ENCODE measurements at regions not wholly inside any gene's neighbourhood (a gene's known extent, or its start where the extent isn't known, plus 50 kb on each side); places are given as distances from the start of the nearest gene placed in this dataset.

DNA sequence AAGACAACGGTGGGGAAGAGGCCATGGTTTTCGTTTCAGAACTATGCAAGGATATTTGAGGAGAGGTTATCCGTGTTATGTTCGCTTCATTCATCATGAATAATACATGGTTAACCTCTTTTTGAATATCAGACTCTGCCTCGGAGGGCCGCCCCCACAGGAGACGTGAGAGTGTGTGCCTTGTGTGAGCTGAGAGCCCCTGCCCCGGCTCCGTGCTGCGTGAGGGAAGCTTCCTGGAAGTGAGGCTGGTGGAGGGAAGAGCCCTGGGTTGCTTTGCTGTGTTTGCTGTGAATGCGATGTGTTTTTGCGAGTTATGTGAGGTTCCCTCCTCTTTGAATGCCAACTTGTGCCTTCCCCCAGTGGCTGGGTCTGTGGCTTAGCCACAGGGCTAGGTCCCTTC lies 146.0 kb upstream of the RTL1 start:
- no peak overlapping the region for H3K4me3 ChIP-seq
- H3K9me3 ChIP-seq: no peaks in the 10 kb centered on the region
- no peaks in the 10 kb centered on the region for H3K27me3 ChIP-seq (ENCODE audit: low read depth)
- no peaks in the 10 kb centered on the region for H3K36me3 ChIP-seq (replicated peaks)
- DNase-seq (ENCODE audit: low spot score in 2 of 2): no peak
- no peaks in the 10 kb centered on the region for H3K4me1 ChIP-seq
- in situ Hi-C loops (cut with MboI; ENCODE audit: low sequenced_read_pairs): no loop called here

DNA sequence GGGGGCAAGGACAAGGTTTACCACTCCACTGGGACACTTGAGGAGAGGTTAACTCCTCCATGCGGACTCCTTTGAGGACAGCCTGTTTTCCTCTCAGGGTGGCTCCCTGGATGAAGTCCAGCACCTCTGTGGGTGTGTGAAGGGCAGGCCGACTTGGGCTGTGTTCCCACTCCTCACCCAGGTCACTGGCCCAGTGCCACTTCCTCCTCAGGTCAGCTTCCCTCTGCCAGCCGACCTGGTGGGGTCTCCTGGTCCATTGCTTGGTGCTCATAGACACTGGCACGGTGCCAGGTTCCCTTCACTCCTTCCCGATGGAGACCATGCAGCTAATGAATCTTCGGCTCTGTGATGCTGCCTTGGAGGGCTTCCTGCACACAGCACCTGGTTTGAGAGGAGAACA lies 146.4 kb upstream of the RTL1 start:
- H3K27me3 ChIP-seq (ENCODE audit: low read depth): no peaks in the 10 kb centered on the region
- H3K4me1 ChIP-seq: no peaks in the 10 kb centered on the region
- H3K36me3 ChIP-seq (replicated peaks): no peaks in the 10 kb centered on the region
- H3K9me3 ChIP-seq: no peaks in the 10 kb centered on the region
- in situ Hi-C loops (cut with MboI; ENCODE audit: low sequenced_read_pairs): no loop called here
- DNase-seq (ENCODE audit: low spot score in 2 of 2): no peak
- H3K4me3 ChIP-seq: no peak overlapping the region

- in situ Hi-C loops (cut with MboI; ENCODE audit: low sequenced_read_pairs): no loop called here
- no peaks in the 10 kb centered on the region for H3K27me3 ChIP-seq (ENCODE audit: low read depth)
- H3K9me3 ChIP-seq: no peaks in the 10 kb centered on the region
- no peaks in the 10 kb centered on the region for H3K36me3 ChIP-seq (replicated peaks)
- no peak overlapping the region for H3K4me3 ChIP-seq
- no peaks in the 10 kb centered on the region for H3K4me1 ChIP-seq
- DNase-seq (ENCODE audit: low spot score in 2 of 2): no peak
Measured at GRCh38 chr14:101050901-101051490, 147.5 kb upstream of the RTL1 start.

DNA sequence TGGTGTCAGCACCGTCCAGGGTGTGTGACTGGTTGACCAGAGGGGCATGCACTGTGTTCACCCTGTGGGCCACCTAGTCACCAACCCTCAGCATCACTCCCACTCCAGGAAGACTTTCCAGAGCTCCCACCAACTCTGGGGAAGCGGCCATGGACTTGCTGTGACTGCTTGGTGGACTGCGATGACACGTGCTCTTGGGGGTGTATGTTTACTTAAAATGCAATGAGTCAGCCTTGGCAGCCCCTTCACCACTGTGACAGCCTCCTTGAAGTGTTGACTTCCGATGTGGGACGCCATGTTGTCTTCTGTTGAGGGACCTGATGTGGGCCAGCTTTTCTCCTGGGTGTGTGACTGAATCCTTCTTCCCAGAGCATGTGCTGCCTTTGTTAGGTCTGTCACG lies 151.1 kb upstream of the RTL1 start:
- in situ Hi-C loops (cut with MboI; ENCODE audit: low sequenced_read_pairs): no loop called here

GRCh38 chr14:101055106-101055662 lies 151.7 kb upstream of the RTL1 start:
- Histone ChIP-seq H3K27me3 (ENCODE audit: low read depth) (no peaks in the 10 kb centered on the region), H3K36me3 (replicated peaks) (no peaks in the 10 kb centered on the region), H3K9me3 (no peaks in the 10 kb centered on the region; the same call in 1 of the 2 replicates), H3K4me1 (no peaks in the 10 kb centered on the region), H3K4me3 (no peak overlapping the region)
- DNase-seq (ENCODE audit: low spot score in 2 of 2): no peak
- in situ Hi-C loops (cut with MboI; ENCODE audit: low sequenced_read_pairs): no loop called here

More for the DNA sequence above, 151.1 kb upstream of the RTL1 start:
- Histone ChIP-seq H3K4me1 (no peaks in the 10 kb centered on the region), H3K9me3 (no peaks in the 10 kb centered on the region; the same call in 1 of the 2 replicates), H3K4me3 (no peak overlapping the region), H3K36me3 (replicated peaks) (no peaks in the 10 kb centered on the region), H3K27me3 (ENCODE audit: low read depth) (no peaks in the 10 kb centered on the region)
- no peak for DNase-seq (ENCODE audit: low spot score in 2 of 2)

- no peak for DNase-seq (ENCODE audit: low spot score in 2 of 2)
- no peaks in the 10 kb centered on the region; the same call in 1 of the 2 replicates for H3K9me3 ChIP-seq
- H3K27me3 ChIP-seq (ENCODE audit: low read depth): no peaks in the 10 kb centered on the region
- no peaks in the 10 kb centered on the region for H3K4me1 ChIP-seq
- no peaks in the 10 kb centered on the region for H3K36me3 ChIP-seq (replicated peaks)
- H3K4me3 ChIP-seq: no peak overlapping the region
- in situ Hi-C loops (cut with MboI; ENCODE audit: low sequenced_read_pairs): no loop called here
Measured at GRCh38 chr14:101055776-101056374, 152.4 kb upstream of the RTL1 start.

DNA sequence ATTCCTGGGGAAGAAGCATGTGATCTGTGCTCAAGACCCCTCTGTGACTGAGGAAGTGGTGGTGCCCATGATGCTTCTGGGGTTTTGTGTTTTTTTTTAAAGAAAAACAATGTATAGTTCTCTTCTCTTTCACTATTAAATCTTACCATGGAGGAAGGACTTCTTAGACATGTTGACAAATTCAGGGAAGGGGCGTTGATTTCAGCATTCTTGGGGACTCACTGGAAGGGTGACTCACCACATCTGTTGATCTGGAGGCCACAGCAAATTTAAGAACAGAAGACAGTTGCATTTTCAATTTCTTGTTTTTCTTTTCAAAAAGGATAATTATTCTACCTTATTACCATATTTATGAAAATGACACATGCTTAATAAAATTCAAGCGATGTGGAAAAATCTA lies 152.9 kb upstream of the RTL1 start:
- DNase-seq (ENCODE audit: low spot score in 2 of 2): no peak
- H3K27me3 ChIP-seq (ENCODE audit: low read depth): no peaks in the 10 kb centered on the region
- no peaks in the 10 kb centered on the region; the same call in 1 of the 2 replicates for H3K9me3 ChIP-seq
- in situ Hi-C loops (cut with MboI; ENCODE audit: low sequenced_read_pairs): no loop called here
- H3K36me3 ChIP-seq (replicated peaks): no peaks in the 10 kb centered on the region
- H3K4me1 ChIP-seq: no peaks in the 10 kb centered on the region
- no peak overlapping the region for H3K4me3 ChIP-seq

DNA sequence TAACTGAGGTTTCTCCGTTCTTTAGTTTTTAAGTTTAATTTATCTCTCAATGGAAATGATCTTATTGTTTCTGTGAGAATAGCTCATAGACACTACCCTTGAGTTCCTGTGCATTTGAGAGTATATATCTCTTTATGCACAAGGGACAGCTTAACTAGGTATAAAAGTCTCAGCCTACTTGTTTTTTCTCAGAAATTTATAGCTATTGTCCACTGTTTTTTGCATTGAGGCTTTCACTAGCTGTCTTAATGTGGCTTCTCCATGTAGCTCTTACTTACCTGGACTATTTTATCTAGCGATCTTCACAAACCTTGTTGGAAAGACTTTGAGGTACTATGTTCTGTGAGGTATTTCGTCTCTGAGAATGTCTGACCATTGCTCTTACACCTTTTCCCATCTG lies 153.9 kb upstream of the RTL1 start:
- no peaks in the 10 kb centered on the region for H3K36me3 ChIP-seq (replicated peaks)
- in situ Hi-C loops (cut with MboI; ENCODE audit: low sequenced_read_pairs): no loop called here
- H3K27me3 ChIP-seq (ENCODE audit: low read depth): no peaks in the 10 kb centered on the region

DNA sequence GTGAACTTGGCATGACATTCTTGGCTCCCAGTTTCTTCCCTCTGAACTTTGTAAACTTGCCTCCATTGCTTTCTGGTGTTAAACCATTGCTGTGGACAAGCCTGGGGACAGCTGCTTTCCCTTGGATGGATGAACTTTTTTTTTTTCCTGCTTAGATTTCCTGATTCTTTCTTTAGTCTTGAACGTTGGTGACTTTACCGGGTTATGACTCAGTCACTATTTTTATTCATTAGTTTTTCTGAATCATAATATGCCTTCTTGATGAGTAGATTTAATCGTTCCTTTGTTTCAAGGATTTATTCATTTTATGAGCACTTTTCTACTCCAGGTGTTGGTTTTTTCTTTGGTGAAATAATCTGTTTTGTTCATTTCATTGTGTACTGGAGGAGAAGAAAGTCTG lies 155.0 kb upstream of the RTL1 start:
- H3K4me1 ChIP-seq: no peaks in the 10 kb centered on the region
- H3K9me3 ChIP-seq: no peaks in the 10 kb centered on the region; the same call in 1 of the 2 replicates
- H3K27me3 ChIP-seq (ENCODE audit: low read depth): no peaks in the 10 kb centered on the region
- H3K36me3 ChIP-seq (replicated peaks): no peaks in the 10 kb centered on the region
- no peak for DNase-seq (ENCODE audit: low spot score in 2 of 2)
- in situ Hi-C loops (cut with MboI; ENCODE audit: low sequenced_read_pairs): no loop called here
- no peak overlapping the region for H3K4me3 ChIP-seq

More for the DNA sequence above, 153.9 kb upstream of the RTL1 start:
- Histone ChIP-seq H3K4me1 (no peaks in the 10 kb centered on the region), H3K9me3 (no peaks in the 10 kb centered on the region; the same call in 1 of the 2 replicates), H3K4me3 (no peak overlapping the region)
- no peak for DNase-seq (ENCODE audit: low spot score in 2 of 2)

DNA sequence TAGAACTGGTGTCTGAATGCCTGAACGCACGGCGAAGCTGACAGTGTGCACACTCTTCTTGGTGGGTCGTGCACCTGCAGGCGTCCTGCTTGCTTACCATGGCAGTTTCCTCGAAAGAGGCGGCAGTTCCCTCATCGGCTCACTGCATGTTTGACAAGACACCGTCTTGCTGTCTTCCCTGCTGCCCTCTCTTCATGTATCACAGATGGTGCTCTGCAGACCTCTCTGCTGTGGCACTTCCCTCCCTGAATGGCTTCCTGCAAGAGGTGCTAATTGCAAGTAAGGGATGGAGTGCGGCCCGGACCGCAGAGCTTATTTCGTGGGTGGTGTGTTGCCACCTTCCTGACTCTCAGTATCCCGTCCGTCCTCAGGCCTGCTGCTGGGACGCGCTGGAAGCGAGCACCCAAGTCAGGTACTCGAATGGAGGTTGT lies 156.7 kb upstream of the RTL1 start:
- H3K4me3 ChIP-seq: no peak overlapping the region
- in situ Hi-C loops (cut with MboI; ENCODE audit: low sequenced_read_pairs): no loop called here
- no peaks in the 10 kb centered on the region; the same call in 1 of the 2 replicates for H3K9me3 ChIP-seq
- no peak for DNase-seq (ENCODE audit: low spot score in 2 of 2)
- no peaks in the 10 kb centered on the region for H3K27me3 ChIP-seq (ENCODE audit: low read depth)
- no peaks in the 10 kb centered on the region for H3K4me1 ChIP-seq
- H3K36me3 ChIP-seq (replicated peaks): no peaks in the 10 kb centered on the region

- Histone ChIP-seq H3K36me3 (replicated peaks) (no peaks in the 10 kb centered on the region), H3K4me3 (no peak overlapping the region), H3K9me3 (no peaks in the 10 kb centered on the region; the same call in 1 of the 2 replicates), H3K27me3 (ENCODE audit: low read depth) (no peaks in the 10 kb centered on the region), H3K4me1 (no peaks in the 10 kb centered on the region)
- in situ Hi-C loops (cut with MboI; ENCODE audit: low sequenced_read_pairs): no loop called here
- no peak for DNase-seq (ENCODE audit: low spot score in 2 of 2)
Measured at GRCh38 chr14:101061411-101062064, 158.0 kb upstream of the RTL1 start.

GRCh38 chr14:101062065-101062450 lies 158.5 kb upstream of the RTL1 start:
- no peak overlapping the region for H3K4me3 ChIP-seq
- DNase-seq (ENCODE audit: low spot score in 2 of 2): no peak
- no peaks in the 10 kb centered on the region; the same call in 1 of the 2 replicates for H3K9me3 ChIP-seq
- in situ Hi-C loops (cut with MboI; ENCODE audit: low sequenced_read_pairs): no loop called here
- no peaks in the 10 kb centered on the region for H3K36me3 ChIP-seq (replicated peaks)
- H3K27me3 ChIP-seq (ENCODE audit: low read depth): no peaks in the 10 kb centered on the region
- no peaks in the 10 kb centered on the region for H3K4me1 ChIP-seq

- H3K4me1 ChIP-seq: no peaks in the 10 kb centered on the region
- in situ Hi-C loops (cut with MboI; ENCODE audit: low sequenced_read_pairs): no loop called here
- no peaks in the 10 kb centered on the region; the same call in 1 of the 2 replicates for H3K9me3 ChIP-seq
- DNase-seq (ENCODE audit: low spot score in 2 of 2): no peak
- no peaks in the 10 kb centered on the region for H3K36me3 ChIP-seq (replicated peaks)
- H3K4me3 ChIP-seq: no peak overlapping the region
- no peaks in the 10 kb centered on the region for H3K27me3 ChIP-seq (ENCODE audit: low read depth)
Measured at GRCh38 chr14:101062601-101063000, 159.1 kb upstream of the RTL1 start.

DNA sequence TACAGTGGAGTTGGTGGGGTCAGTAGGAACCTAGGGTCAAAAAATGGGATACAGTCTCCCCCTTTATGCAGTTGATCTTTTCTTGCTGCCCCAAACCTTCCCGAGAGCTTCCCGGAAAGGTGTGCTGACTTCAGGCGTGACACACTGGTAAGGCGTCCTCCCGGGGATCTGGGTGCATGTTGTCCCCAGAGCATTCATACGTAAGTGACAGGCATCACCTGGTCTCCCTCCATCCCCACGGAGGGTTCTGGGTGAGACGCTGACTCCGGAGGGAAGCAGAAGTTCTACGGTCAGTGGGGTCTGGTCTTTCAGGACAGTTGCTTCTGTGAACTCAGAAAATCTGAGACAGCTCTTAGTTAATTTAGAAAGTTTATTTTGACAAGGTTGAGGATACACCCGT lies 159.6 kb upstream of the RTL1 start:
- no peaks in the 10 kb centered on the region for H3K9me3 ChIP-seq
- H3K27me3 ChIP-seq (ENCODE audit: low read depth): no peaks in the 10 kb centered on the region
- no peak for DNase-seq (ENCODE audit: low spot score in 2 of 2)
- no peaks in the 10 kb centered on the region for H3K4me1 ChIP-seq
- H3K36me3 ChIP-seq (replicated peaks): no peaks in the 10 kb centered on the region
- in situ Hi-C loops (cut with MboI; ENCODE audit: low sequenced_read_pairs): no loop called here
- H3K4me3 ChIP-seq: no peak overlapping the region
